Stomach (tissue), 8 donors: ENCODE measurements at regions not wholly inside any gene's neighbourhood (a gene's known extent, or its start where the extent isn't known, plus 50 kb on each side); places are given as distances from the start of the nearest gene placed in this dataset.

ENCODE experiments used
- DNase-seq, 2 donors: peaks; one replicate each; pipeline versions ENCODE4 v3.0.0 to v3.0.0-alpha.2; 2013 to 2019
- H3K27ac ChIP-seq, 5 donors: fragments of 200-600 bp in 4 of 5; sonication (generic) in 4 of 5; one replicate each; pipeline ENCODE4 v1.5.1; 2013 to 2019; ENCODE audit warnings: mild to moderate bottlenecking in 1 of 5, moderate library complexity in 1 of 5
- H3K27me3 ChIP-seq, 3 donors: fragments of 200-600 bp; sonication (generic); one replicate each; pipeline ENCODE4 v1.5.1; 2017 to 2019; ENCODE audit warnings: mixed run types in 1 of 3
- H3K36me3 ChIP-seq, 4 donors: fragments of 200-600 bp; sonication (generic); 1 replicate in 3 of 4; 2 replicates in 1 of 4; pipeline ENCODE4 v1.5.1; 2016 to 2019
- H3K4me1 ChIP-seq, 4 donors: fragments of 200-600 bp; sonication (generic); one replicate each; pipeline ENCODE4 v1.5.1; 2016 to 2019
- H3K4me3 ChIP-seq, 4 donors: fragments of 200-600 bp; sonication (generic) in 3 of 4; one replicate each; pipeline ENCODE4 v1.5.1; 2016 to 2019; ENCODE audit warnings: mild to moderate bottlenecking in 1 of 4
- H3K9me3 ChIP-seq, 4 donors: fragments of 200-600 bp; sonication (generic); one replicate each; pipeline ENCODE4 v1.5.1; 2016 to 2019
- EP300 ChIP-seq: sonication (generic); formaldehyde crosslinking; IDR thresholded peaks from one replicate; pipeline ENCODE4 v1.6.1; 2017; ENCODE audit warnings: antibody characterized with exemption
- POLR2A ChIP-seq, 4 donors: fragments of 450-650 bp; IDR thresholded peaks; one replicate each; pipeline ENCODE4 v1.6.1; 2016; ENCODE audit warnings: antibody characterized with exemption in 4 of 4, control low read depth in 2 of 4, mild to moderate bottlenecking in 1 of 4, moderate library complexity in 1 of 4
- POLR2AphosphoS5 ChIP-seq, 3 donors: sonication (generic); formaldehyde crosslinking; IDR thresholded peaks; one replicate each; pipeline ENCODE4 v1.6.1; 2016; ENCODE audit warnings: antibody characterized with exemption in 3 of 3
- WGBS, 5 donors: extraction: QIAGEN DNeasy Blood & Tissue Kit in 3 of 5; methylation state at CpG; one replicate each; pipeline versions ENCODE4 v1.1.5 to v1.1.7; 2013 to 2018; 5-methylcytosine and 5-hydroxymethylcytosine counted together
- intact Hi-C: fragments of 100-400 bp; cut with DNase I; formaldehyde crosslinking; loops from one replicate; pipeline ENCODE4 v1.15.1; 2023; ENCODE audit warnings: low total_unique reads
- TF ChIP-seq, protein P1 (sequence below), 7 experiments: fragments of 450-650 bp in 4 of 7; fragments of 200-600 bp in 3 of 7; sonication (generic) in 3 of 7; IDR thresholded peaks; one replicate each; pipeline ENCODE4 v1.5.1; 2016 to 2019; ENCODE audit warnings: antibody characterized with exemption in 7 of 7, control low read depth in 2 of 7, mild to moderate bottlenecking in 1 of 7
- donor health status: healthy with polysubstance abuse.
- donor health status: Bipolar disorder and iron deficiency.
- donor health status: healthy.

DNA sequence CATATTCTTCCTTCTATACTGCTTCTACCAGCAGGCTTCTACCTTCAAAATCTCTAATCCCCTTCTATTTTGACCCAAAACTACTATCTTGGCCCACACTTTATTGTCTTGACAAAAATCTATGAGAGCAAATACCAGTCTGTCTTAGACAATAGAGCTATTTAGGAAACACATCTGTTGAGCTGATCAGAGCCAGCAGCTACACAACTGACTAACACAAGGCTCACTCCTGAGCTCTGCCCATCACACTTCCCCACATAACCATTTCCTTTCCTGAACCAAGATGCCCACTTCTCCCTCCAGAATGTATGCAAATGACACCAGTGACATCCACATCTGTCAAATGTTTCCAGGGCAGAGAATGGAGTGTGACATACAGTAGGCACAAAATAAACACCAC, 293.9 kb upstream of the HSFY2 start:
- TF ChIP-seq, protein P1, sequence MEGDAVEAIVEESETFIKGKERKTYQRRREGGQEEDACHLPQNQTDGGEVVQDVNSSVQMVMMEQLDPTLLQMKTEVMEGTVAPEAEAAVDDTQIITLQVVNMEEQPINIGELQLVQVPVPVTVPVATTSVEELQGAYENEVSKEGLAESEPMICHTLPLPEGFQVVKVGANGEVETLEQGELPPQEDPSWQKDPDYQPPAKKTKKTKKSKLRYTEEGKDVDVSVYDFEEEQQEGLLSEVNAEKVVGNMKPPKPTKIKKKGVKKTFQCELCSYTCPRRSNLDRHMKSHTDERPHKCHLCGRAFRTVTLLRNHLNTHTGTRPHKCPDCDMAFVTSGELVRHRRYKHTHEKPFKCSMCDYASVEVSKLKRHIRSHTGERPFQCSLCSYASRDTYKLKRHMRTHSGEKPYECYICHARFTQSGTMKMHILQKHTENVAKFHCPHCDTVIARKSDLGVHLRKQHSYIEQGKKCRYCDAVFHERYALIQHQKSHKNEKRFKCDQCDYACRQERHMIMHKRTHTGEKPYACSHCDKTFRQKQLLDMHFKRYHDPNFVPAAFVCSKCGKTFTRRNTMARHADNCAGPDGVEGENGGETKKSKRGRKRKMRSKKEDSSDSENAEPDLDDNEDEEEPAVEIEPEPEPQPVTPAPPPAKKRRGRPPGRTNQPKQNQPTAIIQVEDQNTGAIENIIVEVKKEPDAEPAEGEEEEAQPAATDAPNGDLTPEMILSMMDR (IDR thresholded peaks at IDR 0.05), result no peak
- TF ChIP-seq POLR2A (IDR thresholded peaks at IDR 0.05), result no peak
- no peak for TF ChIP-seq EP300
- TF ChIP-seq POLR2AphosphoS5 (IDR thresholded peaks at IDR 0.05), result no peak
- no peaks in the 10 kb centered on the region for H3K27me3 ChIP-seq
- intact Hi-C loops, result no loop called here
- H3K9me3 ChIP-seq, result no peaks in the 10 kb centered on the region
- H3K36me3 ChIP-seq, result no peaks in the 10 kb centered on the region
- peak overlapping the region in 2 of 5 donors; percentile 73 to 74 for H3K27ac ChIP-seq
- H3K4me1 ChIP-seq, result peaks cover 0 to 17% (median 0%) of the 10 kb centered on the region in 4 donors
- H3K4me3 ChIP-seq, result no peak overlapping the region
- no peak for DNase-seq

DNA sequence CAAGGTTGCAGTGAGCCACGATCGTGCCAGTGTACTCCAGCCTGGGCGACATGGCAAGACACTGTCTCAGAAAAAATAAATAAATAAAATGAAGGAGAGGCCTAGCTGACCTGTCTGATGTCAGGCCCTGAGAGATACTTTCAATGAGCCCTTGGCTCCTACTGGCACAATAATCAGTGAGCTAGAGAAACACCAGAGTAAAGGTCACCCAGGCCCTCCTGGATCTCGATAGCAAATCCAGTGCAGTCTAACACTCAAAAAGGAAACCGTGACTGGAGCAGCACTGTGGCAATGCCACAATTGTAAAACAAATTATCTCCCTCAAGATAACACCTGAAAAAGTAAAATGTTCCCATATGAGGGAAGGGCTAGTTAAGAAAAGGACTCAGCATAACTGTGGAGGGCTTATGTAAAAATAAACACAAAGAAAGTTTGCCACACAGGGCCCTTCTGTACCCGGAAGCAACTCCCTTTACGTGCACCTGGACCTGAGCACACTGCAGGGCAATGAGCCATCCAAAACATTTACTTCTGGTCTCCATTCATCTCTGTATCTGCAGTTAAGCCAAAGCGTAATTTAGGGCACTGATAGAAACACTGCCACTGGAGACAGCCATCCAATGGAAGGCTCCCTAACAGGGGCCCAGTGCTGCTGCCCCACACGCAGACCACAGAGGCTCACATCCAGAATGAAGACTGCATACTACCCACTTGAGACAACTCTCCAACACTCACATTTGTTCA, 293.1 kb upstream of the HSFY2 start:
- peaks cover 0 to 17% (median 0%) of the 10 kb centered on the region in 4 donors for H3K4me1 ChIP-seq
- no peak for DNase-seq
- intact Hi-C loops, result no loop called here

DNA sequence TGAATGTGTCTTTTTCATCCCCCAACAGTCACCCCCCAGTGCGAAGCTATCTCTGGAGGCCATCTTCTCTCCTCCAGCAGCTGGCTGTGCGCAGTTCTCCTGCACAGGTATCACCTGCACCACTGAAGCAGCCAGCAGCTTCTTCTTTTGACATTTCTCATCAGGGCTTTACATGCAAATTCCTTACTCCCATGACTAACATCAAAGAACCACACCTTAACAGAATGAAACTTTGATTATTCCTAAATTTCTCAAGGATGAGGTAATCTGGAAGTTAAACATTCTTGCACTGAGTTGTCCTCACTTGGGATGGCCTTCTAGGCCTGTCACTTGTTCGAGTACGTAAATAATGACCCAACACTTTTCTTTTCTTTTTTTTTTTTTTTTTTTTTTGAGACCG, 291.6 kb upstream of the HSFY2 start:
- WGBS, 5 donors, result 77 to 89% (median 79%) methylated on average over 5 of the region's 5 CpGs; no CpG with 5 or more reads in 2 of the 5 donors
- DNase-seq, result no peak
- Histone ChIP-seq H3K27me3 (no peaks in the 10 kb centered on the region), H3K27ac (no peak overlapping the region), H3K36me3 (no peaks in the 10 kb centered on the region), H3K4me1 (peaks cover 0 to 17% (median 0%) of the 10 kb centered on the region in 4 donors), H3K4me3 (no peak overlapping the region), H3K9me3 (no peaks in the 10 kb centered on the region)
- TF ChIP-seq, protein P1 (IDR thresholded peaks at IDR 0.05), result no peak
- no peak for TF ChIP-seq POLR2AphosphoS5 (IDR thresholded peaks at IDR 0.05)
- no peak for TF ChIP-seq POLR2A (IDR thresholded peaks at IDR 0.05)
- no peak for TF ChIP-seq EP300
- intact Hi-C loops, result no loop called here

More for the DNA sequence above, 293.1 kb upstream of the HSFY2 start:
- 30 to 39% (median 33%) methylated on average over 6 to 9 of the region's 9 CpGs; no CpG with 5 or more reads in 2 of the 5 donors for WGBS, 5 donors
- no peaks in the 10 kb centered on the region for H3K27me3 ChIP-seq
- H3K36me3 ChIP-seq, result no peaks in the 10 kb centered on the region
- H3K9me3 ChIP-seq, result no peaks in the 10 kb centered on the region
- TF ChIP-seq POLR2AphosphoS5 (IDR thresholded peaks at IDR 0.05) (no peak), EP300 (no peak), POLR2A (IDR thresholded peaks at IDR 0.05) (no peak)
- TF ChIP-seq, protein P1 (IDR thresholded peaks at IDR 0.05), result no peak
- peak overlapping the region in 2 of 5 donors; percentile 73 to 74 for H3K27ac ChIP-seq
- no peak overlapping the region for H3K4me3 ChIP-seq

DNA sequence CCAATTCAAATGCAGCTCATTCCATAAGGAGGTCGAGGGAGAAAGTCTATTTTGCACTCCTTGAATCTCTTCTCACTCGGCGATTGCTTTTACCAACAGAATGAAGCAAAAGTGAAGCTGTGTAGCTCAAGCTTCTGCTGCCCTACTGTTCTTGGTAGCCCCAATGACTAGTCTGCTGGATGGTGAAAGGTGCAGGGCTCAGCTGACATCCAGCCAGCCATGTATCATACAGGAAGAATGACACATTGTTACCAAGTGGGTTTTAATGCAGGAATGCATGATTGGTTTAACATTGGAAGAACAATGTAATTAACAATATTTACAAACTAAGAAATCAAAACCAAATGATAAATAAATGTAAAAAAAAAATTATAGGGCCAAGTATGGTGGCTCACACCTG, 286.2 kb upstream of the HSFY2 start:
- WGBS, 5 donors, result 53 to 59% (median 55%) methylated on average over 3 of the region's 3 CpGs; no CpG with 5 or more reads in 2 of the 5 donors
- Histone ChIP-seq H3K36me3 (no peaks in the 10 kb centered on the region), H3K27ac (no peak overlapping the region), H3K9me3 (no peaks in the 10 kb centered on the region), H3K27me3 (no peaks in the 10 kb centered on the region), H3K4me3 (no peak overlapping the region), H3K4me1 (no peaks in the 10 kb centered on the region)
- intact Hi-C loops, result no loop called here
- TF ChIP-seq, protein P1 (IDR thresholded peaks at IDR 0.05), result no peak
- no peak for TF ChIP-seq POLR2AphosphoS5 (IDR thresholded peaks at IDR 0.05)
- no peak for TF ChIP-seq POLR2A (IDR thresholded peaks at IDR 0.05)
- TF ChIP-seq EP300, result no peak
- no peak for DNase-seq
